HG03196 (cell line): ENCODE measurements at regions not wholly inside any gene's neighbourhood (a gene's known extent, or its start where the extent isn't known, plus 50 kb on each side); places are given as distances from the start of the nearest gene placed in this dataset.
"Not testable (repeated sequence)": the region's sequence is repeated elsewhere in the genome, so short reads cannot be mapped to it uniquely, and the experiment has no call there.

Experiments
- ATAC-seq: cut with Tn5 transposase; IDR thresholded peaks from one replicate; pipeline ENCODE4 v1.9.1; 2021; ENCODE audit not compliant: unreplicated experiment

- no peak for ATAC-seq
Measured at GRCh38 chr3:11739706-11740105, 96.0 kb upstream of the VGLL4 start.

- ATAC-seq = no peak
Measured at GRCh38 chr3:11739123-11739522, 95.4 kb upstream of the VGLL4 start.

GRCh38 chr3:11737742-11738141, 94.0 kb upstream of the VGLL4 start:
- no peak for ATAC-seq

- ATAC-seq = no peak
Measured at GRCh38 chr3:11736136-11736833, 92.6 kb upstream of the VGLL4 start.

- no peak for ATAC-seq
Measured at GRCh38 chr3:11735638-11736037, 91.9 kb upstream of the VGLL4 start.

GRCh38 chr3:11735111-11735510, 91.4 kb upstream of the VGLL4 start:
- not testable (repeated sequence) for ATAC-seq

GRCh38 chr3:11733914-11734313, 90.2 kb upstream of the VGLL4 start:
- ATAC-seq = no peak

- no peak for ATAC-seq
Measured at GRCh38 chr3:11727207-11727606, 83.5 kb upstream of the VGLL4 start.

- no peak for ATAC-seq
Measured at GRCh38 chr3:11726146-11726545, 82.4 kb upstream of the VGLL4 start.

GRCh38 chr3:11725340-11725641, 81.6 kb upstream of the VGLL4 start:
- not testable (repeated sequence) for ATAC-seq

GRCh38 chr3:11724615-11725339, 81.1 kb upstream of the VGLL4 start:
- ATAC-seq = peak; percentile 42

- ATAC-seq = no peak
Measured at GRCh38 chr3:11721479-11721878, 77.8 kb upstream of the VGLL4 start.

- no peak for ATAC-seq
Measured at GRCh38 chr3:11720917-11721411, 77.2 kb upstream of the VGLL4 start.

- ATAC-seq = no peak
Measured at GRCh38 chr3:11720304-11720898, 76.7 kb upstream of the VGLL4 start.

- peak; percentile 67 for ATAC-seq
Measured at GRCh38 chr3:11719406-11720303, 75.9 kb upstream of the VGLL4 start.

- ATAC-seq = peak; percentile 36
Measured at GRCh38 chr3:11718637-11719405, 75.1 kb upstream of the VGLL4 start.

- ATAC-seq = peak; percentile 29
Measured at GRCh38 chr3:11717768-11718636, 74.3 kb upstream of the VGLL4 start.

- ATAC-seq = no peak
Measured at GRCh38 chr3:11717301-11717700, 73.6 kb upstream of the VGLL4 start.

- no peak for ATAC-seq
Measured at GRCh38 chr3:11716573-11717290, 73.0 kb upstream of the VGLL4 start.
